ENCODE measurements at regions not wholly inside any gene's neighbourhood (a gene's known extent, or its start where the extent isn't known, plus 50 kb on each side); places are given as distances from the start of the nearest gene placed in this dataset.
A peak's percentile ranks its signal among the peaks of the same experiment; 100 is the strongest.

DNA sequence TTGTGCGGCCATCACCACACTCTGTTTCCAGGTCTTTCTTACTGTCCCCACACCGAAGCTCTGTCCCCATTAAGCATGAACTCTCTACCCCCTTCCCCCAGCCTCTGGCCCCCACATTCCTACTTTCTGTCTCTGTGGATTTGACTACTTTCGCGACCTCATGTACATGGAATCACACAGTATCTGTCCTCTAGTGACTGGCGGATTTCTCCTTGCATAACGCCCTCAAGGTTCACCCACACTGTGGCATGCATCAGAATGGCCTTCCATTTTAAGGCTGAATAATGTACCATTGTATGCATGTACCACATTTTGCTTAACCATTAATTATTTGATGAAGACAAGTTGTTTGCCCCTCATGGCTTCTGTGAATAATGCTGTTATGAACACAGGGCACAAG, 467.6 kb upstream of the HS6ST1 start:
- TF ChIP-seq EZH2 (IDR thresholded peaks at IDR 0.05; ENCODE audit: borderline replicate concordance, low read depth, low read length, poor library complexity, severe bottlenecking), result no peak
- TF ChIP-seq, protein P1, sequence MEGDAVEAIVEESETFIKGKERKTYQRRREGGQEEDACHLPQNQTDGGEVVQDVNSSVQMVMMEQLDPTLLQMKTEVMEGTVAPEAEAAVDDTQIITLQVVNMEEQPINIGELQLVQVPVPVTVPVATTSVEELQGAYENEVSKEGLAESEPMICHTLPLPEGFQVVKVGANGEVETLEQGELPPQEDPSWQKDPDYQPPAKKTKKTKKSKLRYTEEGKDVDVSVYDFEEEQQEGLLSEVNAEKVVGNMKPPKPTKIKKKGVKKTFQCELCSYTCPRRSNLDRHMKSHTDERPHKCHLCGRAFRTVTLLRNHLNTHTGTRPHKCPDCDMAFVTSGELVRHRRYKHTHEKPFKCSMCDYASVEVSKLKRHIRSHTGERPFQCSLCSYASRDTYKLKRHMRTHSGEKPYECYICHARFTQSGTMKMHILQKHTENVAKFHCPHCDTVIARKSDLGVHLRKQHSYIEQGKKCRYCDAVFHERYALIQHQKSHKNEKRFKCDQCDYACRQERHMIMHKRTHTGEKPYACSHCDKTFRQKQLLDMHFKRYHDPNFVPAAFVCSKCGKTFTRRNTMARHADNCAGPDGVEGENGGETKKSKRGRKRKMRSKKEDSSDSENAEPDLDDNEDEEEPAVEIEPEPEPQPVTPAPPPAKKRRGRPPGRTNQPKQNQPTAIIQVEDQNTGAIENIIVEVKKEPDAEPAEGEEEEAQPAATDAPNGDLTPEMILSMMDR (conservative IDR thresholded peaks at IDR 0.05; ENCODE audit: low read depth, low read length), result no peak
- no peaks in the 10 kb centered on the region for H3K9me3 ChIP-seq (ENCODE audit: low read depth, low read length, poor library complexity, severe bottlenecking)
- intact Hi-C loops (cut with micrococcal nuclease; ENCODE audit: unreplicated experiment), result no loop called here
- peaks cover under 1% of the 10 kb centered on the region for H3K27me3 ChIP-seq (replicated peaks; ENCODE audit: insufficient read depth, low read depth, low read length, poor library complexity)
- POLR2A ChIA-PET (ENCODE audit: low non-redundant PET), result no interaction called here
- peak; percentile 20 for DNase-seq (ENCODE audit: low spot score)
- BruUV-seq (replicated peaks), result no TSS peak
- peaks cover 16% of the 10 kb centered on the region for H3K4me1 ChIP-seq (ENCODE audit: insufficient read depth, low read length, poor library complexity, severe bottlenecking)
- H3K4me3 ChIP-seq (ENCODE audit: low read depth, low read length, poor library complexity, severe bottlenecking), result no peak overlapping the region
- H3K27ac ChIP-seq (ENCODE audit: low read depth, low read length, poor library complexity, severe bottlenecking), result no peak overlapping the region
- CTCF ChIA-PET, result no interaction called here
- H3K36me3 ChIP-seq (ENCODE audit: insufficient read depth, low read length, poor library complexity, severe bottlenecking), result no peaks in the 10 kb centered on the region

DNA sequence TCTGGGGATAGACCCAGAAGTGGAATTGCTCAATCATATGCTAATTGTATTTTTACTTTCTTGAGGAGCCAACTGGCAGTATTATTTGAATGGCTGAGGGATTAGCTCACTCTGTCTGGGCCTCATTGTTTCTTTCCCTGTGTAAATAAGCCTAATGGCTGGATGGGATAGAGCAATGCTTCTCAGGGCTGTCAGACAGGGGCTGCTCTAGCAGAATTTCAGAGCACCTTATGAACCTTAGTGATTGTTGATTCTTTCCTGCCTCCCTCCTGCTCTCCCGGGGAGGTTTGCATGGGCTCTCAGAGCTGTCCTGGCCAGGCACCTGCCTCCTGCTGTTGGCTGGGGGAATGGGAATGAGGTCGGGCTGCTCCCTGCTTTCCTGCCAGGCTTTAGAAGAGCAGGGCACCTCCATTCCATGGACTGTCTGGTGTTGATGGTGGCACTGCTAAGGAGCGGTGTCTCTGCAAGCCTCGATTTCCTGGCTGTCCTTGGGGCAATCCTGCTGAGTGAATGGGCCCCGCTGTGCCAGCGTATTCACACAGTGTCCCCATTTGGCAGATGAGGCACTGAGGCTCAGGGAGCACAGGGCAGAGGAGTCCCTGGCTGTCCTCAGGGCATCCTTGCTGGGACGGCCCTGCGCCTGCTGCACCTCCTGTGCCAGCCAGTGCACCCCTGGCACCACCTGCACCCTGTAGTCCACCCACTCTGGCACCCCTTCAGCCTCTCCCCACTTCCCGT, 468.2 kb upstream of the HS6ST1 start:
- ChIA-PET CTCF (no interaction called here), POLR2A (ENCODE audit: low non-redundant PET) (interaction anchor here (0.6 kb wide), 1 partner anchor 32 kb away, joined by 5 read pairs; no protein-coding TSS in a partner anchor)
- Histone ChIP-seq H3K4me1 (ENCODE audit: insufficient read depth, low read length, poor library complexity, severe bottlenecking) (peaks cover 16% of the 10 kb centered on the region), H3K4me3 (ENCODE audit: low read depth, low read length, poor library complexity, severe bottlenecking) (no peak overlapping the region), H3K27ac (ENCODE audit: low read depth, low read length, poor library complexity, severe bottlenecking) (no peak overlapping the region), H3K9me3 (ENCODE audit: low read depth, low read length, poor library complexity, severe bottlenecking) (no peaks in the 10 kb centered on the region), H3K36me3 (ENCODE audit: insufficient read depth, low read length, poor library complexity, severe bottlenecking) (no peaks in the 10 kb centered on the region), H3K27me3 (replicated peaks; ENCODE audit: insufficient read depth, low read depth, low read length, poor library complexity) (no peaks in the 10 kb centered on the region)
- no peak for TF ChIP-seq EZH2 (IDR thresholded peaks at IDR 0.05; ENCODE audit: borderline replicate concordance, low read depth, low read length, poor library complexity, severe bottlenecking)
- TF ChIP-seq, protein P1 (conservative IDR thresholded peaks at IDR 0.05; ENCODE audit: low read depth, low read length), result no peak
- peak; percentile 59 for DNase-seq (ENCODE audit: low spot score)
- BruUV-seq (replicated peaks), result no TSS peak
- intact Hi-C loops (cut with micrococcal nuclease; ENCODE audit: unreplicated experiment), result no loop called here

DNA sequence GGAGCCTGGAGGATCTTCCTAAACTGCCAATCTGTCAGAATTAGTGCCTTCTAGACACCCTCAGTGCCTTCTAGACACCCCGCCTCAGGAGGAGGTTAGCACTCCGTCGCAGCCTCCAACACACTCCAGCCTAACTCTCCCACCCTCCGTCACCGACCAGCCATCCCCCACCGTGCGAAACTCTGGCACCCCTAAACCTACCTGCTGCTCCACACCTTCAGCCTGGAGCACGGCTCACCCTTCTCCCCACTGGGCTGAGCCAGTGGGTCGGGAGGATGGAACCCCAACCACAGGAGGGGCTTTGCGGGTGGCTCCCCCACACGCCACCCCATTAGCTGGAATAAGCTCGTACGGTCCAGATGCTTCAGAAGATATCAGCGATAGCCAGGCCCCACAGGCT, 468.9 kb upstream of the HS6ST1 start:
- Histone ChIP-seq H3K4me3 (ENCODE audit: low read depth, low read length, poor library complexity, severe bottlenecking) (no peak overlapping the region), H3K27me3 (replicated peaks; ENCODE audit: insufficient read depth, low read depth, low read length, poor library complexity) (no peaks in the 10 kb centered on the region), H3K9me3 (ENCODE audit: low read depth, low read length, poor library complexity, severe bottlenecking) (no peaks in the 10 kb centered on the region), H3K4me1 (ENCODE audit: insufficient read depth, low read length, poor library complexity, severe bottlenecking) (peaks cover 16% of the 10 kb centered on the region), H3K36me3 (ENCODE audit: insufficient read depth, low read length, poor library complexity, severe bottlenecking) (no peaks in the 10 kb centered on the region), H3K27ac (ENCODE audit: low read depth, low read length, poor library complexity, severe bottlenecking) (no peak overlapping the region)
- no peak for TF ChIP-seq EZH2 (IDR thresholded peaks at IDR 0.05; ENCODE audit: borderline replicate concordance, low read depth, low read length, poor library complexity, severe bottlenecking)
- TF ChIP-seq, protein P1 (conservative IDR thresholded peaks at IDR 0.05; ENCODE audit: low read depth, low read length), result no peak
- no peak for DNase-seq (ENCODE audit: low spot score)
- CTCF ChIA-PET, result no interaction called here
- no TSS peak for BruUV-seq (replicated peaks)
- POLR2A ChIA-PET (ENCODE audit: low non-redundant PET), result no interaction called here
- intact Hi-C loops (cut with micrococcal nuclease; ENCODE audit: unreplicated experiment), result no loop called here

All from A673 (cell line).